ENCODE measurements at regions not wholly inside any gene's neighbourhood (a gene's known extent, or its start where the extent isn't known, plus 50 kb on each side); places are given as distances from the start of the nearest gene placed in this dataset.
A peak's percentile ranks its signal among the peaks of the same experiment; 100 is the strongest.

GRCh38 chr19:31095100-31095804 lies 254.0 kb downstream of the TSHZ3 start:
- no peak for TF ChIP-seq CTCF (IDR thresholded peaks at IDR 0.05)
- intact Hi-C loops (cut with DNase I): no loop called here
- Histone ChIP-seq H3K36me3 (no peaks in the 10 kb centered on the region), H3K27me3 (no peaks in the 10 kb centered on the region), H3K4me1 (peaks cover 0 to 35% (median 13%) of the 10 kb centered on the region in 9 donors), H3K27ac (no peak overlapping the region), H3K9me3 (no peaks in the 10 kb centered on the region), H3K4me3 (no peak overlapping the region)
- DNase-seq (no peak), ATAC-seq (no peak)
- 92 to 93% methylated on average over 6 of the region's 6 CpGs for WGBS, 2 donors

- no peaks in the 10 kb centered on the region for H3K9me3 ChIP-seq
- ATAC-seq (peak in 7 of 8 donors; percentile 51 to 90 (median 68)), DNase-seq (peak in 1 of 2 donors; percentile 34)
- peak overlapping the region in 5 of 10 donors; percentile 14 to 70 (median 48) for H3K27ac ChIP-seq
- no peaks in the 10 kb centered on the region for H3K36me3 ChIP-seq
- no peak for TF ChIP-seq CTCF (IDR thresholded peaks at IDR 0.05)
- H3K27me3 ChIP-seq: no peaks in the 10 kb centered on the region
- intact Hi-C loops (cut with DNase I): no loop called here
- 40 to 47% methylated on average over 11 of the region's 11 CpGs for WGBS, 2 donors
- H3K4me1 ChIP-seq: peaks cover 0 to 39% (median 13%) of the 10 kb centered on the region in 9 donors
- no peak overlapping the region for H3K4me3 ChIP-seq
Observed at GRCh38 chr19:31092274-31092673, 257.0 kb downstream of the TSHZ3 start.

- Histone ChIP-seq H3K4me3 (no peak overlapping the region), H3K4me1 (peaks cover 0 to 33% (median 7%) of the 10 kb centered on the region in 9 donors), H3K27ac (peak overlapping the region in 1 of 10 donors; percentile 71), H3K9me3 (no peaks in the 10 kb centered on the region), H3K36me3 (no peaks in the 10 kb centered on the region), H3K27me3 (no peaks in the 10 kb centered on the region)
- intact Hi-C loops (cut with DNase I): no loop called here
- TF ChIP-seq CTCF (IDR thresholded peaks at IDR 0.05): no peak
- DNase-seq (no peak), ATAC-seq (no peak)
- WGBS, 2 donors: 79 to 83% methylated on average over 5 of the region's 5 CpGs
Observed at GRCh38 chr19:31089681-31090080, 259.6 kb downstream of the TSHZ3 start.

GRCh38 chr19:31085125-31085524 lies 264.1 kb downstream of the TSHZ3 start:
- 82 to 93% methylated on average over 4 of the region's 4 CpGs for WGBS, 2 donors
- no peak for ATAC-seq

More at GRCh38 chr19:31085125-31085524, 264.1 kb downstream of the TSHZ3 start:
- H3K9me3 ChIP-seq: no peaks in the 10 kb centered on the region
- DNase-seq: no peak
- H3K4me1 ChIP-seq: peaks cover 0 to 9% (median 0%) of the 10 kb centered on the region in 9 donors
- no peak overlapping the region for H3K4me3 ChIP-seq
- no peak for TF ChIP-seq CTCF (IDR thresholded peaks at IDR 0.05)
- H3K27ac ChIP-seq: no peak overlapping the region
- H3K36me3 ChIP-seq: no peaks in the 10 kb centered on the region
- intact Hi-C loops (cut with DNase I): no loop called here
- no peaks in the 10 kb centered on the region for H3K27me3 ChIP-seq
